OCI-LY3 (cell line): ENCODE measurements at regions not wholly inside any gene's neighbourhood (a gene's known extent, or its start where the extent isn't known, plus 50 kb on each side); places are given as distances from the start of the nearest gene placed in this dataset.

Source experiments
- CTCF ChIP-seq: fragments of 200-600, 300-600 bp; sonication (generic); IDR thresholded peaks from 2 replicates; pipeline ENCODE4 v1.5.1; 2014; ENCODE audit warnings: antibody characterized with exemption, low read length, low read depth
- EZH2phosphoT487 ChIP-seq: fragments of 200-600 bp; shearing (Covaris generic); IDR thresholded peaks from 2 replicates; pipeline ENCODE4 v1.6.1; 2018; ENCODE audit warnings: antibody characterized with exemption, mixed run types, low read depth

DNA sequence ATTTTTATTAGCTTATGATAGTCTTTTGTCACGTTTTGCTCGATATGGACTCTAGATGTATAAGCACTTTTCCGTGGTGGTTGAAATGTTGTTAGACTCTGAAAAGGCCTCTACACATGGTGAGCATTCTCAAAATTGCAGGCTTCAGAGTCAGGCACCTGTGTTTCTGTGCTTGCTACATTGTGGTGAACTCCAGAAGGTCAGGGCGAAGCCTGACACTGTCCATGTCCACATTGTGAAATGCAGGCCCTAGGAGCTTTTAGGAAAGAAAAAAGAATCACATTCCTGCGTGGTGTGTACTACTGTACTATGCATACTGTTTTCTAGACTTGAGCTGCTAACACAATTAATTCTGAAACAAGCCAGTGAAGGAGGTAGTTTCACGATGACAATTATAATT lies 86.3 kb downstream of the HS3ST1 start:
- TF ChIP-seq CTCF = no peak
- no peak for TF ChIP-seq EZH2phosphoT487
